ENCODE measurements at regions not wholly inside any gene's neighbourhood (a gene's known extent, or its start where the extent isn't known, plus 50 kb on each side); places are given as distances from the start of the nearest gene placed in this dataset.

- H3K27ac Mint-ChIP-seq: no peak overlapping the region
- no peak overlapping the region for H3K4me3 Mint-ChIP-seq
- ATAC-seq (replicated peaks): peak; percentile 65
- no peaks in the 10 kb centered on the region for H3K9me3 Mint-ChIP-seq
- H3K4me1 Mint-ChIP-seq: no peaks in the 10 kb centered on the region
- peaks cover 14% of the 10 kb centered on the region for H3K27me3 Mint-ChIP-seq
- H3K36me3 Mint-ChIP-seq (ENCODE audit: low read depth): no peaks in the 10 kb centered on the region
Measured at GRCh38 chr10:10959666-10960065, 58.0 kb upstream of the CELF2 start.

GRCh38 chr10:10960534-10960933 is 57.1 kb upstream of the CELF2 start:
- Mint-ChIP-seq H3K4me1 (no peaks in the 10 kb centered on the region), H3K4me3 (no peak overlapping the region), H3K27me3 (peaks cover 14% of the 10 kb centered on the region), H3K36me3 (ENCODE audit: low read depth) (no peaks in the 10 kb centered on the region), H3K9me3 (no peaks in the 10 kb centered on the region), H3K27ac (no peak overlapping the region)
- no peak for ATAC-seq (replicated peaks)

- H3K4me1 Mint-ChIP-seq: no peaks in the 10 kb centered on the region
- H3K27ac Mint-ChIP-seq: no peak overlapping the region
- no peak for ATAC-seq (replicated peaks)
Measured at GRCh38 chr10:10961072-10961471, 56.6 kb upstream of the CELF2 start.

GRCh38 chr10:10967029-10967428 is 50.6 kb upstream of the CELF2 start:
- no peak overlapping the region for H3K4me3 Mint-ChIP-seq
- no peak overlapping the region for H3K27ac Mint-ChIP-seq

More at GRCh38 chr10:10961072-10961471, 56.6 kb upstream of the CELF2 start:
- Mint-ChIP-seq H3K27me3 (peaks cover 14% of the 10 kb centered on the region), H3K4me3 (no peak overlapping the region), H3K9me3 (no peaks in the 10 kb centered on the region), H3K36me3 (ENCODE audit: low read depth) (no peaks in the 10 kb centered on the region)

GRCh38 chr10:10967581-10968256 is 50.0 kb upstream of the CELF2 start:
- ATAC-seq (replicated peaks): no peak
- H3K4me1 Mint-ChIP-seq: no peaks in the 10 kb centered on the region
- no peak overlapping the region for H3K27ac Mint-ChIP-seq
- H3K27me3 Mint-ChIP-seq: peaks cover 28% of the 10 kb centered on the region
- no peaks in the 10 kb centered on the region for H3K36me3 Mint-ChIP-seq (ENCODE audit: low read depth)
- no peaks in the 10 kb centered on the region for H3K9me3 Mint-ChIP-seq
- no peak overlapping the region for H3K4me3 Mint-ChIP-seq

More at GRCh38 chr10:10967029-10967428, 50.6 kb upstream of the CELF2 start:
- H3K27me3 Mint-ChIP-seq: peaks cover 22% of the 10 kb centered on the region
- H3K36me3 Mint-ChIP-seq (ENCODE audit: low read depth): no peaks in the 10 kb centered on the region
- no peak for ATAC-seq (replicated peaks)
- H3K4me1 Mint-ChIP-seq: no peaks in the 10 kb centered on the region
- no peaks in the 10 kb centered on the region for H3K9me3 Mint-ChIP-seq

Measured in activated T-helper 17 cell treated with anti-CD3 and anti-CD28 coated beads, Interleukin-2, amount 50 U/mL, for 72 hours (primary cell).